ENCODE measurements at regions not wholly inside any gene's neighbourhood (a gene's known extent, or its start where the extent isn't known, plus 50 kb on each side); places are given as distances from the start of the nearest gene placed in this dataset.
"Not testable (repeated sequence)": the region's sequence is repeated elsewhere in the genome, so short reads cannot be mapped to it uniquely, and the experiment has no call there.

GRCh38 chr6:2344319-2344905 is 99.0 kb upstream of the GMDS start:
- TF ChIP-seq, protein P1, sequence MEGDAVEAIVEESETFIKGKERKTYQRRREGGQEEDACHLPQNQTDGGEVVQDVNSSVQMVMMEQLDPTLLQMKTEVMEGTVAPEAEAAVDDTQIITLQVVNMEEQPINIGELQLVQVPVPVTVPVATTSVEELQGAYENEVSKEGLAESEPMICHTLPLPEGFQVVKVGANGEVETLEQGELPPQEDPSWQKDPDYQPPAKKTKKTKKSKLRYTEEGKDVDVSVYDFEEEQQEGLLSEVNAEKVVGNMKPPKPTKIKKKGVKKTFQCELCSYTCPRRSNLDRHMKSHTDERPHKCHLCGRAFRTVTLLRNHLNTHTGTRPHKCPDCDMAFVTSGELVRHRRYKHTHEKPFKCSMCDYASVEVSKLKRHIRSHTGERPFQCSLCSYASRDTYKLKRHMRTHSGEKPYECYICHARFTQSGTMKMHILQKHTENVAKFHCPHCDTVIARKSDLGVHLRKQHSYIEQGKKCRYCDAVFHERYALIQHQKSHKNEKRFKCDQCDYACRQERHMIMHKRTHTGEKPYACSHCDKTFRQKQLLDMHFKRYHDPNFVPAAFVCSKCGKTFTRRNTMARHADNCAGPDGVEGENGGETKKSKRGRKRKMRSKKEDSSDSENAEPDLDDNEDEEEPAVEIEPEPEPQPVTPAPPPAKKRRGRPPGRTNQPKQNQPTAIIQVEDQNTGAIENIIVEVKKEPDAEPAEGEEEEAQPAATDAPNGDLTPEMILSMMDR (IDR thresholded peaks at IDR 0.05; ENCODE audit: low read depth, low read length) = no peak

GRCh38 chr6:2327591-2327990 is 82.2 kb upstream of the GMDS start:
- DNase-seq (ENCODE audit: extremely low read depth, low read depth) = no peak
- TF ChIP-seq, protein P1 (IDR thresholded peaks at IDR 0.05; ENCODE audit: low read depth, low read length) = no peak

More at GRCh38 chr6:2344319-2344905, 99.0 kb upstream of the GMDS start:
- no peak for DNase-seq (ENCODE audit: extremely low read depth, low read depth)

DNA sequence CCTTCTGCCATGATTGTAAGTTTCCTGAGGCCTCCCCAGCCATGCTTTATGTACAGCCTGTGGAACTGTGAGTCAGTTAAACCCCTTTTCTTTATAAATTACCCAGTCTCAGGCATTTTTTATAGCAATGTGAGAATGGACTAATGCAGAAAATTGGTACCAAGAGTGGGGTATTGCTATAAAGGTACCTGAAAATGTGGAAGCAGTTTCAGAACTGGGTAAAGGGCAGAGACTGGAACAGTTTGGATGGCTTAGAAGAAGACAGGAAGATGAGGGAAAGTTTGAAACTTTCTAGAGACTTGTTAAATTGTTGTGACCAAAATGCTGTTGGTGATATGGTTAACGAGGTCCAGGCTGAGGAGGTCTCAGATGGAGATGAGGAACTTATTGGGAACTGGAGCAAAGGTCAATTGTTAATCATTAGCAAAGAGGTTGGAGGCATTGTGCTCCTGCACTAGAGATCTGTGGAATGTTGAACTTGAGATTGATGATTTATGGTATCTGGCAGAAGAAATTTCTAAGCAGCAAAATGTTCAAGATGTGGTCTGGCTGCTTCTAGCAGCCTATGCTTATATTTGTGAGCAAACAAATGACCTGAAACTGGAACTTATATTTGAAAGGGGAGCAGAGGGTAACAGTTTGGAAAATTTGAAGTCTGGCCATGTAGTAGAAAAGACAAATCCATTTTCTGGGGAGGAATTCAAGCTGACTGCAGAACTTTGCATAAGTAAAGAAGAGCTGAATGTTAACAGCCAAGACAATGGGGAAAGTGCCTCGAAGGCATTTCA is 79.0 kb upstream of the GMDS start:
- TF ChIP-seq, protein P1 (IDR thresholded peaks at IDR 0.05; ENCODE audit: low read depth, low read length) = no peak

DNA sequence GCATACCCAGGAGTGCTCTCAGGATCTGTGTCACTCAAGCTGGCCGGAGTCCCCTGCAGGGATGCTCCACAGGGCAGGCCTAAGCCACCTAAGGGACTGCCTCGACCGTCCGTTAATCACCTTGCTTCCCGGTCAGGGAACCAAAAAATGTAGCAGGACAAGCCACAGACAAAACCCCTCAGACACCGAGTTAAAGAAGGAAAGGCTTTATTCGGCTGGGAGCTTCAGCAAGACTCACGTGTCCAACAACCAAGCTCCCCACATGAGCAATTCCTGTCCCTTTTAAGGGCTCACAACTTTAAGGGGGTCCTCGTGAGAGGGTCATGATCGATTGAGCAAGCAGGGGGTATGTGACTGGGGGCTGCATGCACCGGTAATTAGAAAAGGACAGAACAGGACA is 72.1 kb upstream of the GMDS start:
- not testable (repeated sequence) for DNase-seq (ENCODE audit: extremely low read depth, low read depth)

More for the DNA sequence above, 79.0 kb upstream of the GMDS start:
- no peak for DNase-seq (ENCODE audit: extremely low read depth, low read depth)

GRCh38 chr6:2314641-2315040 is 69.2 kb upstream of the GMDS start:
- no peak for DNase-seq (ENCODE audit: extremely low read depth, low read depth)
- TF ChIP-seq, protein P1 (IDR thresholded peaks at IDR 0.05; ENCODE audit: low read depth, low read length) = no peak

- no peak for DNase-seq (ENCODE audit: extremely low read depth, low read depth)
- TF ChIP-seq, protein P1 (IDR thresholded peaks at IDR 0.05; ENCODE audit: low read depth, low read length) = no peak
Observed at GRCh38 chr6:2310042-2310441, 64.6 kb upstream of the GMDS start.

GRCh38 chr6:2309122-2309521 is 63.7 kb upstream of the GMDS start:
- TF ChIP-seq, protein P1 (IDR thresholded peaks at IDR 0.05; ENCODE audit: low read depth, low read length) = no peak
- no peak for DNase-seq (ENCODE audit: extremely low read depth, low read depth)

Measured in AG09319 (cell line).